OCI-LY1 (cell line): ENCODE measurements at regions not wholly inside any gene's neighbourhood (a gene's known extent, or its start where the extent isn't known, plus 50 kb on each side); places are given as distances from the start of the nearest gene placed in this dataset.

Experiments
- EZH2 ChIP-seq: fragments of 200-600 bp; sonication (generic), shearing (Covaris generic); IDR thresholded peaks from 2 replicates; pipeline ENCODE4 v1.8.0; 2017; ENCODE audit warnings: borderline replicate concordance, mixed run types, mild to moderate bottlenecking, antibody characterized with exemption, low read length, moderate library complexity, mixed read lengths
- TF ChIP-seq, protein P1 (sequence below): fragments of 200-600 bp; sonication (generic), shearing (Covaris generic); IDR thresholded peaks from 2 replicates; pipeline ENCODE4 v1.5.1; 2017; ENCODE audit warnings: mild to moderate bottlenecking, antibody characterized with exemption, low read length, moderate library complexity, mixed read lengths

DNA sequence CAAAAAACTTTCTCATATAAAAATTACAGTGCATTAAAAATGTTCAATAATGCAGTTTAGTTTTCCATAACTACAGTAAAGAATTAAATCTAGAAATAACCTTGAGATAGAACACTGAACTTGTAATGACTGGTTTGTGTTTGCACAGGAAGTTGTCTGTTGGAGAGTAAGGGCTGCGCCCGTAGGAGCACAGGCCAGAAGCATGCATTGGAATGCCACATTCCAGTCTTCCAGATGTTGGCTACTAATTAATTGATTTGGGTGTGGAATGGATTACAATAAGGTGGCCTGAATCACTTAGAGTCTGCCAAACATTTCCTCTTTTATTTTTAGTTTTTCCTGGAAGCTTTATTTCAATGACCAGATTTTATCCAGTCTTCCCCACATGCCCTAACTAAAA is 582.6 kb upstream of the MMS22L start:
- TF ChIP-seq, protein P1, sequence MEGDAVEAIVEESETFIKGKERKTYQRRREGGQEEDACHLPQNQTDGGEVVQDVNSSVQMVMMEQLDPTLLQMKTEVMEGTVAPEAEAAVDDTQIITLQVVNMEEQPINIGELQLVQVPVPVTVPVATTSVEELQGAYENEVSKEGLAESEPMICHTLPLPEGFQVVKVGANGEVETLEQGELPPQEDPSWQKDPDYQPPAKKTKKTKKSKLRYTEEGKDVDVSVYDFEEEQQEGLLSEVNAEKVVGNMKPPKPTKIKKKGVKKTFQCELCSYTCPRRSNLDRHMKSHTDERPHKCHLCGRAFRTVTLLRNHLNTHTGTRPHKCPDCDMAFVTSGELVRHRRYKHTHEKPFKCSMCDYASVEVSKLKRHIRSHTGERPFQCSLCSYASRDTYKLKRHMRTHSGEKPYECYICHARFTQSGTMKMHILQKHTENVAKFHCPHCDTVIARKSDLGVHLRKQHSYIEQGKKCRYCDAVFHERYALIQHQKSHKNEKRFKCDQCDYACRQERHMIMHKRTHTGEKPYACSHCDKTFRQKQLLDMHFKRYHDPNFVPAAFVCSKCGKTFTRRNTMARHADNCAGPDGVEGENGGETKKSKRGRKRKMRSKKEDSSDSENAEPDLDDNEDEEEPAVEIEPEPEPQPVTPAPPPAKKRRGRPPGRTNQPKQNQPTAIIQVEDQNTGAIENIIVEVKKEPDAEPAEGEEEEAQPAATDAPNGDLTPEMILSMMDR: no peak
- no peak for TF ChIP-seq EZH2
